Heart left ventricle (tissue), 13 donors: ENCODE measurements at regions not wholly inside any gene's neighbourhood (a gene's known extent, or its start where the extent isn't known, plus 50 kb on each side); places are given as distances from the start of the nearest gene placed in this dataset.
"Not testable (repeated sequence)": the region's sequence is repeated elsewhere in the genome, so short reads cannot be mapped to it uniquely, and the experiment has no call there.

Experiments
- POLR2A ChIP-seq, 2 donors: fragments of 450-650 bp; IDR thresholded peaks; one replicate each; pipeline ENCODE4 v1.6.1; 2017; ENCODE audit warnings: antibody characterized with exemption in 2 of 2, mild to moderate bottlenecking in 2 of 2, moderate library complexity in 2 of 2
- TF ChIP-seq, protein P1 (sequence below), 12 donors: fragments of 200-600 bp; sonication (generic) in 4 of 12; IDR thresholded peaks; one replicate each; pipeline versions ENCODE4 v1.5.0 to v1.8.0; 2018 to 2022; ENCODE audit warnings: antibody characterized with exemption in 12 of 12, mild to moderate bottlenecking in 5 of 12
- donor health status: ischemic (EF 13 %, LVEDD 7.1; RV severe dilation, severe dysfunction).
- donor health status: DM: no; HTN: yes; CAD: no.
- donor health status: DM: no; HTN: no; CAD: no.
- donor health status: ischemic (EF 25% LVEDD 6.9; RV normal size, moderate dysfunction).
- donor health status: ischemic (EF 25% LVEDD 5.7; RV mildly dilated, moderate dysfunction).
- donor health status: ischemic (EF 35%, LVEDD 5.7; RV mildly dilated, moderate dysfunction).
- donor health status: nonischemic (EF 11% LVEDD 7.7; RV severe dilation, severe dysfunction).
- donor health status: DM: yes; HTN: yes; CAD: no.
- donor health status: PGD.
- donor health status: ischemic (EF 29% LVEDD 5.4; RV normal size, mild dysfunction).
- donor health status: nonischemic (EF 23%, LVEDD 6.1; RV moderate dilation, normal function).

DNA sequence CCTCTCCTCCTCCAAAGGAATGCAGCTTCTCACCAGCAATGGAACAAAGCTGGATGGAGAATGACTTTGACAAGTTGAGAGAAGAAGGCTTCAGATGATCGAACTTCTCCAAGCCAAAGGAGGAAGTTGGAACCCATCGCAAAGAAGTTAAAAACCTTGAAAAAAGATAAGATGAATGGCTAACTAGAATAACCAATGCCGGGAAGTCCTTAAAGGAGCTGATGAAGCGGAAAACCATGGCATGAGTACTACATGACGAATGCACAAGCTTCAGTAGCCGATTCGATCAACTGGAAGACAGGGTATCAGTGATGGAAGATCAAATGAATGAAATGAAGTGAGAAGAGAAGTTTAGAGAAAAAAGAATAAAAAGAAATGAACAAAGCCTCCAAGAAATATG, 629.2 kb upstream of the PABPC4L start:
- TF ChIP-seq, protein P1, sequence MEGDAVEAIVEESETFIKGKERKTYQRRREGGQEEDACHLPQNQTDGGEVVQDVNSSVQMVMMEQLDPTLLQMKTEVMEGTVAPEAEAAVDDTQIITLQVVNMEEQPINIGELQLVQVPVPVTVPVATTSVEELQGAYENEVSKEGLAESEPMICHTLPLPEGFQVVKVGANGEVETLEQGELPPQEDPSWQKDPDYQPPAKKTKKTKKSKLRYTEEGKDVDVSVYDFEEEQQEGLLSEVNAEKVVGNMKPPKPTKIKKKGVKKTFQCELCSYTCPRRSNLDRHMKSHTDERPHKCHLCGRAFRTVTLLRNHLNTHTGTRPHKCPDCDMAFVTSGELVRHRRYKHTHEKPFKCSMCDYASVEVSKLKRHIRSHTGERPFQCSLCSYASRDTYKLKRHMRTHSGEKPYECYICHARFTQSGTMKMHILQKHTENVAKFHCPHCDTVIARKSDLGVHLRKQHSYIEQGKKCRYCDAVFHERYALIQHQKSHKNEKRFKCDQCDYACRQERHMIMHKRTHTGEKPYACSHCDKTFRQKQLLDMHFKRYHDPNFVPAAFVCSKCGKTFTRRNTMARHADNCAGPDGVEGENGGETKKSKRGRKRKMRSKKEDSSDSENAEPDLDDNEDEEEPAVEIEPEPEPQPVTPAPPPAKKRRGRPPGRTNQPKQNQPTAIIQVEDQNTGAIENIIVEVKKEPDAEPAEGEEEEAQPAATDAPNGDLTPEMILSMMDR (IDR thresholded peaks at IDR 0.05), result not testable (repeated sequence)
- not testable (repeated sequence) for TF ChIP-seq POLR2A (IDR thresholded peaks at IDR 0.05)
